Naive B cell (primary cell): ENCODE measurements at regions not wholly inside any gene's neighbourhood (a gene's known extent, or its start where the extent isn't known, plus 50 kb on each side); places are given as distances from the start of the nearest gene placed in this dataset.

Source experiments
- ATAC-seq, 2 donors: fragments of 150-1000 bp; cut with Tn5 transposase; 2 replicates each; pipeline ENCODE4 v1.10.0; 2021; ENCODE audit warnings: low read depth in 2 of 2, mild to moderate bottlenecking in 2 of 2, moderate library complexity in 2 of 2
- DNase-seq: peaks from one replicate; pipeline ENCODE4 v3.0.0; 2022
- H3K27ac Mint-ChIP-seq, 6 donors: one replicate each; pipeline ENCODE4 v1.8.0; 2020 to 2022; ENCODE audit warnings: mild to moderate bottlenecking in 6 of 6, mixed read lengths in 6 of 6, moderate library complexity in 5 of 6, inconsistent platforms in 2 of 6
- H3K27me3 Mint-ChIP-seq, 3 donors: one replicate each; pipeline ENCODE4 v1.8.0; 2021 to 2022; ENCODE audit warnings: mixed read lengths in 3 of 3, mild to moderate bottlenecking in 1 of 3
- H3K36me3 Mint-ChIP-seq, 2 donors: one replicate each; pipeline ENCODE4 v1.8.0; 2020 to 2022; ENCODE audit warnings: mixed read lengths in 2 of 2, inconsistent platforms in 1 of 2, mild to moderate bottlenecking in 1 of 2
- H3K4me1 Mint-ChIP-seq, 3 donors: one replicate each; pipeline ENCODE4 v1.8.0; 2020 to 2022; ENCODE audit warnings: mixed read lengths in 3 of 3, inconsistent platforms in 1 of 3, mild to moderate bottlenecking in 1 of 3, moderate library complexity in 1 of 3
- H3K4me3 Mint-ChIP-seq, 8 donors: one replicate each; pipeline ENCODE4 v1.8.0; 2020 to 2022; ENCODE audit warnings: mild to moderate bottlenecking in 8 of 8, mixed read lengths in 8 of 8, moderate library complexity in 8 of 8, inconsistent platforms in 2 of 8
- H3K9me3 Mint-ChIP-seq, 7 donors: one replicate each; pipeline ENCODE4 v1.8.0; 2020 to 2022; ENCODE audit warnings: mixed read lengths in 7 of 7, mild to moderate bottlenecking in 5 of 7, inconsistent platforms in 2 of 7, moderate library complexity in 1 of 7

- DNase-seq: no peak
- Mint-ChIP-seq H3K4me1 (no peaks in the 10 kb centered on the region), H3K27ac (no peak overlapping the region), H3K27me3 (no peaks in the 10 kb centered on the region), H3K4me3 (no peak overlapping the region), H3K9me3 (peaks cover 0 to 22% (median 4%) of the 10 kb centered on the region in 7 donors), H3K36me3 (no peaks in the 10 kb centered on the region)
- no peak for ATAC-seq
These were observed 1404.0 kb downstream of the AACS start for GRCh38 chr12:126469211-126469610.

- DNase-seq (no peak), ATAC-seq (no peak)
- Mint-ChIP-seq H3K4me1 (no peaks in the 10 kb centered on the region), H3K9me3 (peaks cover 11 to 38% (median 15%) of the 10 kb centered on the region in 7 donors), H3K36me3 (no peaks in the 10 kb centered on the region), H3K27me3 (no peaks in the 10 kb centered on the region), H3K4me3 (no peak overlapping the region), H3K27ac (no peak overlapping the region)
These were observed 1409.5 kb downstream of the AACS start for GRCh38 chr12:126474703-126475102.

- H3K27ac Mint-ChIP-seq: no peak overlapping the region
- no peak overlapping the region for H3K4me3 Mint-ChIP-seq
These were observed 1415.2 kb downstream of the AACS start for GRCh38 chr12:126480451-126480850.

GRCh38 chr12:126481688-126482087, 1416.5 kb downstream of the AACS start:
- no peaks in the 10 kb centered on the region for H3K4me1 Mint-ChIP-seq
- peaks cover 4 to 13% (median 7%) of the 10 kb centered on the region in 7 donors for H3K9me3 Mint-ChIP-seq
- no peak for DNase-seq
- no peaks in the 10 kb centered on the region for H3K27me3 Mint-ChIP-seq
- ATAC-seq: no peak
- no peak overlapping the region for H3K27ac Mint-ChIP-seq
- no peak overlapping the region for H3K4me3 Mint-ChIP-seq
- H3K36me3 Mint-ChIP-seq: no peaks in the 10 kb centered on the region

More at GRCh38 chr12:126480451-126480850, 1415.2 kb downstream of the AACS start:
- H3K27me3 Mint-ChIP-seq: no peaks in the 10 kb centered on the region
- ATAC-seq (no peak), DNase-seq (no peak)
- no peaks in the 10 kb centered on the region for H3K4me1 Mint-ChIP-seq
- H3K9me3 Mint-ChIP-seq: peaks cover 4 to 19% (median 10%) of the 10 kb centered on the region in 7 donors
- H3K36me3 Mint-ChIP-seq: no peaks in the 10 kb centered on the region

- DNase-seq: no peak
- ATAC-seq: no peak
- Mint-ChIP-seq H3K9me3 (peaks cover 4 to 12% (median 7%) of the 10 kb centered on the region in 7 donors), H3K4me3 (no peak overlapping the region), H3K27ac (peak overlapping the region in 1 of 6 donors; percentile 47), H3K36me3 (no peaks in the 10 kb centered on the region), H3K27me3 (no peaks in the 10 kb centered on the region), H3K4me1 (no peaks in the 10 kb centered on the region)
These were observed 1417.1 kb downstream of the AACS start for GRCh38 chr12:126482238-126482889.

GRCh38 chr12:126483145-126484068, 1418.2 kb downstream of the AACS start:
- Mint-ChIP-seq H3K9me3 (peaks cover 2 to 12% (median 5%) of the 10 kb centered on the region in 7 donors), H3K27me3 (no peaks in the 10 kb centered on the region), H3K4me3 (no peak overlapping the region), H3K4me1 (no peaks in the 10 kb centered on the region), H3K27ac (no peak overlapping the region), H3K36me3 (no peaks in the 10 kb centered on the region)
- no peak for DNase-seq
- ATAC-seq: no peak

GRCh38 chr12:126487431-126487980, 1422.3 kb downstream of the AACS start:
- H3K27me3 Mint-ChIP-seq: no peaks in the 10 kb centered on the region
- no peaks in the 10 kb centered on the region for H3K4me1 Mint-ChIP-seq
- peaks cover 4 to 28% (median 12%) of the 10 kb centered on the region in 7 donors for H3K9me3 Mint-ChIP-seq
- DNase-seq (no peak), ATAC-seq (no peak)
- no peak overlapping the region for H3K4me3 Mint-ChIP-seq
- H3K36me3 Mint-ChIP-seq: peaks cover 0 to 8% of the 10 kb centered on the region in 2 donors
- no peak overlapping the region for H3K27ac Mint-ChIP-seq

- Mint-ChIP-seq H3K27ac (no peak overlapping the region), H3K4me3 (no peak overlapping the region), H3K4me1 (no peaks in the 10 kb centered on the region), H3K36me3 (peaks cover 0 to 8% of the 10 kb centered on the region in 2 donors), H3K9me3 (peaks cover 2 to 24% (median 11%) of the 10 kb centered on the region in 7 donors), H3K27me3 (no peaks in the 10 kb centered on the region)
- ATAC-seq (no peak), DNase-seq (no peak)
These were observed 1423.6 kb downstream of the AACS start for GRCh38 chr12:126488806-126489205.

GRCh38 chr12:126492181-126492580, 1426.9 kb downstream of the AACS start:
- Mint-ChIP-seq H3K27ac (no peak overlapping the region), H3K4me3 (no peak overlapping the region), H3K4me1 (no peaks in the 10 kb centered on the region), H3K27me3 (no peaks in the 10 kb centered on the region), H3K36me3 (peaks cover 0 to 8% of the 10 kb centered on the region in 2 donors), H3K9me3 (peaks cover 0 to 25% (median 11%) of the 10 kb centered on the region in 7 donors)
- ATAC-seq (no peak), DNase-seq (no peak)

- Mint-ChIP-seq H3K36me3 (peaks cover 0 to 8% of the 10 kb centered on the region in 2 donors), H3K4me1 (no peaks in the 10 kb centered on the region), H3K27me3 (no peaks in the 10 kb centered on the region), H3K9me3 (peaks cover 1 to 25% (median 11%) of the 10 kb centered on the region in 7 donors), H3K4me3 (no peak overlapping the region), H3K27ac (no peak overlapping the region)
- ATAC-seq (no peak), DNase-seq (no peak)
These were observed 1428.3 kb downstream of the AACS start for GRCh38 chr12:126493366-126494108.

GRCh38 chr12:126496201-126496600, 1431.0 kb downstream of the AACS start:
- H3K4me3 Mint-ChIP-seq: no peak overlapping the region
- no peaks in the 10 kb centered on the region for H3K36me3 Mint-ChIP-seq
- DNase-seq: no peak
- ATAC-seq: no peak
- H3K27ac Mint-ChIP-seq: no peak overlapping the region
- H3K4me1 Mint-ChIP-seq: no peaks in the 10 kb centered on the region
- peaks cover 0 to 16% (median 3%) of the 10 kb centered on the region in 7 donors for H3K9me3 Mint-ChIP-seq
- H3K27me3 Mint-ChIP-seq: no peaks in the 10 kb centered on the region

GRCh38 chr12:126506426-126507182, 1441.4 kb downstream of the AACS start:
- Mint-ChIP-seq H3K4me3 (no peak overlapping the region), H3K36me3 (peaks cover 0 to 11% of the 10 kb centered on the region in 2 donors), H3K4me1 (no peaks in the 10 kb centered on the region), H3K27me3 (no peaks in the 10 kb centered on the region), H3K9me3 (peaks cover 2 to 31% (median 10%) of the 10 kb centered on the region in 7 donors), H3K27ac (no peak overlapping the region)
- ATAC-seq (no peak), DNase-seq (no peak)
